ENCODE measurements at regions not wholly inside any gene's neighbourhood (a gene's known extent, or its start where the extent isn't known, plus 50 kb on each side); places are given as distances from the start of the nearest gene placed in this dataset.

DNA sequence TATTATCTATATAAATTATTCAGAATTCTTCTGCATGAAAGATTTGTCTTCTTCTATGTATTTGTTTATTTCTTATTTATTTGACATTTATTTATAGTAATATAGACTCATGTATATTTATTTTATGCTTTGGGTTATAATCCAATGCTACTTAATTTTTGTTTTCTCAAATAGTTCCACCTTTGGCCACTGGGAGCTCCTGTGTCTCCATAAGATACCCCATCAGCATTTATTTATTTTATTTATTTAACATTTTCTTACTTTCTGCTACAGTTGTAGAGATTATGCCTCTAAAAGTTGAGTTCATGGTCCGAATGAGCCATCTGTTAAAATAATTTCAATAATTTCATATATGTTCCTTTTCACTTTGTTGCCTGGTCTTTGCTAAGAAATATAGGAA, 289.4 kb downstream of the ADGRL2 start:
- H3K4me1 ChIP-seq (replicated peaks in 1 of 2), result no peaks in the 10 kb centered on the region
- intact Hi-C loops (cut with DNase I), result no loop called here
- 74 to 89% (median 76%) methylated on average over 1 of the region's 1 CpG for WGBS, 4 donors
- TF ChIP-seq, protein P1, sequence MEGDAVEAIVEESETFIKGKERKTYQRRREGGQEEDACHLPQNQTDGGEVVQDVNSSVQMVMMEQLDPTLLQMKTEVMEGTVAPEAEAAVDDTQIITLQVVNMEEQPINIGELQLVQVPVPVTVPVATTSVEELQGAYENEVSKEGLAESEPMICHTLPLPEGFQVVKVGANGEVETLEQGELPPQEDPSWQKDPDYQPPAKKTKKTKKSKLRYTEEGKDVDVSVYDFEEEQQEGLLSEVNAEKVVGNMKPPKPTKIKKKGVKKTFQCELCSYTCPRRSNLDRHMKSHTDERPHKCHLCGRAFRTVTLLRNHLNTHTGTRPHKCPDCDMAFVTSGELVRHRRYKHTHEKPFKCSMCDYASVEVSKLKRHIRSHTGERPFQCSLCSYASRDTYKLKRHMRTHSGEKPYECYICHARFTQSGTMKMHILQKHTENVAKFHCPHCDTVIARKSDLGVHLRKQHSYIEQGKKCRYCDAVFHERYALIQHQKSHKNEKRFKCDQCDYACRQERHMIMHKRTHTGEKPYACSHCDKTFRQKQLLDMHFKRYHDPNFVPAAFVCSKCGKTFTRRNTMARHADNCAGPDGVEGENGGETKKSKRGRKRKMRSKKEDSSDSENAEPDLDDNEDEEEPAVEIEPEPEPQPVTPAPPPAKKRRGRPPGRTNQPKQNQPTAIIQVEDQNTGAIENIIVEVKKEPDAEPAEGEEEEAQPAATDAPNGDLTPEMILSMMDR (IDR thresholded peaks at IDR 0.05), result peak in 5 of 6 experiments; percentile 12 to 50 (median 31)
- no peak for TF ChIP-seq POLR2A (IDR thresholded peaks at IDR 0.05)
- no peaks in the 10 kb centered on the region for H3K27me3 ChIP-seq
- no peak overlapping the region for H3K27ac ChIP-seq
- H3K36me3 ChIP-seq (replicated peaks in 1 of 2), result no peaks in the 10 kb centered on the region
- H3K4me3 ChIP-seq, result no peak overlapping the region
- H3K9me3 ChIP-seq (replicated peaks in 1 of 3), result no peaks in the 10 kb centered on the region
- no peak for DNase-seq

DNA sequence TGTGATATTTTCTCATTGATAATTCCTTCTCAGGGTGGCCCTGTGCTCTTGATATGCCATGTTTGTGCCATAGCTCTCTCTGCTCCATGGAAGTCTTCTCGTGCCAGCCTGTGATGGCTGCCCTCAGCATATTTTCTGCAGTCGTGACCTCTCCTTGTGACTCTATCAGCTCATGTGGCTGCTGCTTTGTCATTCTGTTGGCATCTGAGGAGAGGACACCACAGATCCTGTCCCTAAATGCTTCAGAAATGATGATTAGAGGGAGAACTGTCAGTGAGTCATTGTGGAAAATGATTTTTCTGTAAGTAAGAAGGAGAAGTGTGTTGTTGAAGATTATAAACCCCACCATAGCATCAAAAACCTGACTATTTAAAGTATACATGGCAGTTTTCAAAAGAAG, 286.0 kb downstream of the ADGRL2 start:
- Histone ChIP-seq H3K27me3 (no peaks in the 10 kb centered on the region), H3K4me1 (replicated peaks in 1 of 2) (no peaks in the 10 kb centered on the region), H3K36me3 (replicated peaks in 1 of 2) (no peaks in the 10 kb centered on the region), H3K27ac (no peak overlapping the region), H3K9me3 (replicated peaks in 1 of 3) (no peaks in the 10 kb centered on the region), H3K4me3 (no peak overlapping the region)
- TF ChIP-seq POLR2A (IDR thresholded peaks at IDR 0.05), result no peak
- TF ChIP-seq, protein P1 (IDR thresholded peaks at IDR 0.05), result no peak
- intact Hi-C loops (cut with DNase I), result no loop called here
- WGBS, 4 donors, result 23 to 42% (median 34%) methylated on average over 2 of the region's 2 CpGs
- peak in 1 of 7 donors; percentile 15 for DNase-seq

DNA sequence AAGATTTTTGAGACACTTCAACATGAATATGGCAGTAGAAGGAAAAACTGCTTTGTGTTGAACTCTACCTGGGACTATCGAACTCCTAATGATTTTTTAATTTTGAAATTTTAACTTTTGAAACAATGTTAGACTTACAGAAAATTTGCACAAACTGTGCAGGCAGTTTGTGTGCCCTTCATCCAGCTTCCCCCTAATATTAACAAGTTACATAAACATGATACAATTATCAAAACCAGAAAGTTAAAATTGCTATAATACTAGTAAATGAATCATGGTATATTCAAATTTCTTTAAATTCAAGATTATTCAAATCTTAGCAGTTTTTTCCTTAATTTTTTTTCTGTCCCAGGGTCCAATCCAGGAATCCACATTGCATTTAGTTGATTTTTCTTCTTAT, 278.9 kb downstream of the ADGRL2 start:
- no peak for TF ChIP-seq POLR2A (IDR thresholded peaks at IDR 0.05)
- TF ChIP-seq, protein P1 (IDR thresholded peaks at IDR 0.05), result no peak
- Histone ChIP-seq H3K27ac (no peak overlapping the region), H3K4me3 (no peak overlapping the region), H3K4me1 (replicated peaks in 1 of 2) (peaks cover 0 to 8% of the 10 kb centered on the region in 2 donors), H3K27me3 (no peaks in the 10 kb centered on the region), H3K9me3 (replicated peaks in 1 of 3) (no peaks in the 10 kb centered on the region), H3K36me3 (replicated peaks in 1 of 2) (no peaks in the 10 kb centered on the region)
- intact Hi-C loops (cut with DNase I), result no loop called here
- DNase-seq, result no peak
- WGBS, 4 donors, result 90 to 100% (median 95%) methylated on average over 1 of the region's 1 CpG

DNA sequence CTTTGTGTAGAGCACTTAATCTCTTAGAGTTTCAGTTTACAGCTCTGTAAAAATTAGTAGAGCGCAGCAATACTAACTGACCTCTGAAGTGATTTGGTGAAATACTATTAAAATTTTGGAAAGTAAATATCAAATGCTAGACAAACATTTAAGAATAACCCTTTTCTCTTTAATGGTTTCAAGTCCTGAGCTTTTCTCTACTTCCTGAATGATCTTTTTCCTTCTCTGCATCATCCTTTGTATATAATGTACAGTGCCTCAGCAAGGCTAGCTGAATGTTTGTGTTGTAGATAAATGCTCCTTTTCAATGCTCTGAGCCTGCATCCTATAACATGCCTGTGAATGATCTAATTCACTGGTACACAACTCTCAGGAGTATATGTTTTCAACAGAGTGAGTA, 272.9 kb downstream of the ADGRL2 start:
- Histone ChIP-seq H3K4me1 (replicated peaks in 1 of 2) (peaks cover 0 to 18% of the 10 kb centered on the region in 2 donors), H3K36me3 (replicated peaks in 1 of 2) (no peaks in the 10 kb centered on the region), H3K27ac (no peak overlapping the region), H3K9me3 (replicated peaks in 1 of 3) (no peaks in the 10 kb centered on the region), H3K27me3 (no peaks in the 10 kb centered on the region), H3K4me3 (no peak overlapping the region)
- TF ChIP-seq POLR2A (IDR thresholded peaks at IDR 0.05), result no peak
- TF ChIP-seq, protein P1 (IDR thresholded peaks at IDR 0.05), result no peak
- intact Hi-C loops (cut with DNase I), result no loop called here
- no peak for DNase-seq
- WGBS, 4 donors, result 94 to 100% (median 97%) methylated on average over 1 of the region's 1 CpG

Measured in adrenal gland (tissue), 9 donors.